ENCODE measurements at regions not wholly inside any gene's neighbourhood (a gene's known extent, or its start where the extent isn't known, plus 50 kb on each side); places are given as distances from the start of the nearest gene placed in this dataset.

GRCh38 chr12:56872366-56872765, 61.8 kb downstream of the SDR9C7 start:
- intact Hi-C loops (cut with DNase I; ENCODE audit: low total_unique reads), result no loop called here
- H3K36me3 ChIP-seq, result no peaks in the 10 kb centered on the region
- no peak overlapping the region for H3K27ac ChIP-seq
- H3K4me1 ChIP-seq, result no peaks in the 10 kb centered on the region
- no peak for DNase-seq
- H3K27me3 ChIP-seq, result no peaks in the 10 kb centered on the region
- peaks cover 0 to 6% (median 2%) of the 10 kb centered on the region in 4 donors for H3K9me3 ChIP-seq
- no peak for TF ChIP-seq POLR2A (IDR thresholded peaks at IDR 0.05)
- TF ChIP-seq EP300 (IDR thresholded peaks at IDR 0.05), result no peak
- no peak for TF ChIP-seq POLR2AphosphoS5 (IDR thresholded peaks at IDR 0.05)
- no peak for TF ChIP-seq CTCF (IDR thresholded peaks at IDR 0.05)
- no peak overlapping the region for H3K4me3 ChIP-seq

GRCh38 chr12:56867216-56867615, 67.0 kb downstream of the SDR9C7 start:
- no peak for DNase-seq
- Histone ChIP-seq H3K36me3 (no peaks in the 10 kb centered on the region), H3K4me1 (no peaks in the 10 kb centered on the region), H3K4me3 (no peak overlapping the region), H3K9me3 (peaks cover 20 to 50% (median 39%) of the 10 kb centered on the region in 4 donors), H3K27me3 (no peaks in the 10 kb centered on the region), H3K27ac (no peak overlapping the region)
- WGBS, 5 donors, result 30 to 57% (median 40%) methylated on average over 1 of the region's 1 CpG
- intact Hi-C loops (cut with DNase I; ENCODE audit: low total_unique reads), result no loop called here
- TF ChIP-seq POLR2AphosphoS5 (IDR thresholded peaks at IDR 0.05), result no peak
- no peak for TF ChIP-seq EP300 (IDR thresholded peaks at IDR 0.05)
- no peak for TF ChIP-seq POLR2A (IDR thresholded peaks at IDR 0.05)
- no peak for TF ChIP-seq CTCF (IDR thresholded peaks at IDR 0.05)

- DNase-seq, result no peak
- H3K9me3 ChIP-seq, result peaks cover 23 to 56% (median 44%) of the 10 kb centered on the region in 4 donors
- H3K4me1 ChIP-seq, result no peaks in the 10 kb centered on the region
- H3K27ac ChIP-seq, result no peak overlapping the region
- no peak overlapping the region for H3K4me3 ChIP-seq
- no peak for TF ChIP-seq EP300 (IDR thresholded peaks at IDR 0.05)
- no peak for TF ChIP-seq POLR2A (IDR thresholded peaks at IDR 0.05)
- TF ChIP-seq CTCF (IDR thresholded peaks at IDR 0.05), result no peak
- no peak for TF ChIP-seq POLR2AphosphoS5 (IDR thresholded peaks at IDR 0.05)
- H3K36me3 ChIP-seq, result no peaks in the 10 kb centered on the region
- intact Hi-C loops (cut with DNase I; ENCODE audit: low total_unique reads), result no loop called here
- H3K27me3 ChIP-seq, result no peaks in the 10 kb centered on the region
- 38 to 71% (median 54%) methylated on average over 1 of the region's 1 CpG for WGBS, 5 donors
Observed at GRCh38 chr12:56866493-56866892, 67.7 kb downstream of the SDR9C7 start.

- Histone ChIP-seq H3K4me1 (no peaks in the 10 kb centered on the region), H3K36me3 (no peaks in the 10 kb centered on the region), H3K9me3 (peaks cover 23 to 66% (median 50%) of the 10 kb centered on the region in 4 donors), H3K4me3 (no peak overlapping the region), H3K27me3 (no peaks in the 10 kb centered on the region), H3K27ac (no peak overlapping the region)
- TF ChIP-seq CTCF (IDR thresholded peaks at IDR 0.05) (no peak), POLR2A (IDR thresholded peaks at IDR 0.05) (no peak), POLR2AphosphoS5 (IDR thresholded peaks at IDR 0.05) (no peak), EP300 (IDR thresholded peaks at IDR 0.05) (no peak)
- intact Hi-C loops (cut with DNase I; ENCODE audit: low total_unique reads), result no loop called here
- 76 to 93% (median 90%) methylated on average over 1 to 2 of the region's 2 CpGs for WGBS, 5 donors
- no peak for DNase-seq
Observed at GRCh38 chr12:56864318-56864717, 69.9 kb downstream of the SDR9C7 start.
